RWPE1 (cell line): ENCODE measurements at regions not wholly inside any gene's neighbourhood (a gene's known extent, or its start where the extent isn't known, plus 50 kb on each side); places are given as distances from the start of the nearest gene placed in this dataset.

Experiments used
- CTCF ChIA-PET: fragments of 350-600 bp; sonication (Branson Sonifier 250); formaldehyde crosslinking; extraction: SDS; loops from one replicate; lab custom pipeline; 2021; lab: Yijun Ruan, JAX
- POLR2A ChIA-PET: fragments of 400-600 bp; formaldehyde crosslinking; extraction: SDS; loops from one replicate; lab custom pipeline; 2020; ENCODE audit warnings: antibody characterized with exemption; ENCODE audit not compliant: low non-redundant PET; lab: Yijun Ruan, JAX
- DNase-seq: peaks from one replicate; pipeline ENCODE4 v3.0.0; 2012; ENCODE audit warnings: low spot score
- H3K27ac ChIP-seq: fragments of 450-650 bp; 2 replicates; pipeline ENCODE4 v1.5.1; 2017
- CTCF ChIP-seq: fragments of 450-650 bp; conservative IDR thresholded peaks from 2 replicates; pipeline ENCODE4 v1.5.1; 2017; ENCODE audit warnings: low read depth, mild to moderate bottlenecking

GRCh38 chr2:133957724-133958480 is 296.0 kb upstream of the MGAT5 start:
- no peak overlapping the region for H3K27ac ChIP-seq
- DNase-seq: no peak
- TF ChIP-seq CTCF: no peak
- ChIA-PET POLR2A (no interaction called here), CTCF (interaction anchor here (0.6 kb wide), 1 partner anchor 29 kb away, joined by 4 read pairs; no protein-coding TSS in a partner anchor)

- ChIA-PET POLR2A (no interaction called here), CTCF (no interaction called here)
- DNase-seq: no peak
- no peak for TF ChIP-seq CTCF
- H3K27ac ChIP-seq: no peak overlapping the region
These were observed 294.8 kb upstream of the MGAT5 start for GRCh38 chr2:133959066-133959465.

DNA sequence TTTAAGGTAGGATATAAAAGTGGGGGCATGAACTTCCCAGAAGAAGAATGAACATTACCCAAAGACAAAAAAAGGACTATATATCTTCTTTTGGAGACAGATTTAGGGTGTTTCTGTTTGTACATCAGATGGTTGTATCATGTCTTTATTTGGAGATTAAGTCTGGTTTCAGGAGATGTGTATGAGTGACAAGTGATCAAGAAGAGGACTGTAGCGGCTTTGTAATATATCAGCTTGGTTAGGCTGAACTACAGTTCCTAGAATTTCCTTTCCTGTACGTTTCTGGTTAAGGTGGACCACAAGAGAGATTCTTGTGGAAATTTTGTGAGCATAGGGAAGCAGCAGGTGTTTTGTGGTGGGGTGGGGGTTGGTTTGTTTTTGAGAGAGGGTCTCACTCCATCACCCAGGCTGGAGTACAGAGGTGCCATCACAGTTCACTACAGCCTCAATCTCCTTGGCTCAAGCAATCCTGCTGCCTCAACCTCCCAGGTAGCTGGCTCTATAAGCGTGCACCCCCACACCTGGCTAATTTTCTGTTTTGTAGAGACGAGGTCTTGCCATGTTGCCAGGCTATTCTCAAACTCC is 287.1 kb upstream of the MGAT5 start:
- no peak for TF ChIP-seq CTCF
- ChIA-PET POLR2A (no interaction called here), CTCF (no interaction called here)
- no peak for DNase-seq
- H3K27ac ChIP-seq: no peak overlapping the region

GRCh38 chr2:133967326-133967725 is 286.5 kb upstream of the MGAT5 start:
- ChIA-PET POLR2A (no interaction called here), CTCF (no interaction called here)
- no peak for TF ChIP-seq CTCF

DNA sequence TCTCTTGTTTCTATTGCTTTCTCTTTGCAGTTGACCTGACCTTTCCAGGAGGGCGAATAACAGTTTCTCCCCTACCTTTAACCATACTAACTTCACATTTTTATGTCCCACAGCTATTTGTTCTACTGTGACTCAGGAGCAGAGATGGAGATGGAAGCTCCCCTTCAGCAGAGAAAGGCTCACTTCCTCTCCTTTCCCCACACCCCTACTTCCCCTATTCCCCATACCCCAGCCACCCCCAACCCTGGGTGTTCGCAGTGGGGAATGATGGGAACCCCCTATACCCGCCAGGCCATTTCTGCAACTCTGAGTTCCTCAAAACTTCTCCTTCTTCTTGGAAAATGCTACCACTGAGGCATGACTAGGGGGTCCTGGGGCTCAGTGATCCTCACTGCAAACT is 285.4 kb upstream of the MGAT5 start:
- ChIA-PET CTCF (interaction anchor here (0.6 kb wide), 1 partner anchor 697 kb away, joined by 3 read pairs; no protein-coding TSS in a partner anchor), POLR2A (no interaction called here)
- DNase-seq: no peak
- no peak for TF ChIP-seq CTCF
- H3K27ac ChIP-seq: no peak overlapping the region

More at GRCh38 chr2:133967326-133967725, 286.5 kb upstream of the MGAT5 start:
- no peak overlapping the region for H3K27ac ChIP-seq
- no peak for DNase-seq

DNA sequence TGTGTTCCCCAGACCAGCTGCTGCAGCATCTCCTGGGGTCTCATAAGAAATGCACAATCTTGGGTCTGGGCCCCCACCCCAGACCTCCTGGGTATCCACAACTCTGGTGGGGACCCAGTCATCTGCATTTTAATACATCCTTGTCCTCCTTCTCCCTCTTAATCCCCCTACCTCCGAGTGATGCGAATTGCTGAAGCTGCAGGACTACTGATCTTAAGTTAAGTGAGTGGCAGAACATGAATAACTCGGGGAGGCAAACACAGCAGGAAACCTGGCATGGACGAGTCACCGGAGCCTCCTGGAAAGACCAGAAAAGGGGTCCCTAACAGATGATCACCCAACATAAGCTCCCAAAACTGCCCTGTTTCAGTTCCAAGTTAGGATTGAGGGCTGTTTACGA is 283.2 kb upstream of the MGAT5 start:
- no peak overlapping the region for H3K27ac ChIP-seq
- ChIA-PET POLR2A (no interaction called here), CTCF (no interaction called here)
- no peak for DNase-seq
- TF ChIP-seq CTCF: no peak
